ENCODE measurements at regions not wholly inside any gene's neighbourhood (a gene's known extent, or its start where the extent isn't known, plus 50 kb on each side); places are given as distances from the start of the nearest gene placed in this dataset.
A peak's percentile ranks its signal among the peaks of the same experiment; 100 is the strongest.

DNA sequence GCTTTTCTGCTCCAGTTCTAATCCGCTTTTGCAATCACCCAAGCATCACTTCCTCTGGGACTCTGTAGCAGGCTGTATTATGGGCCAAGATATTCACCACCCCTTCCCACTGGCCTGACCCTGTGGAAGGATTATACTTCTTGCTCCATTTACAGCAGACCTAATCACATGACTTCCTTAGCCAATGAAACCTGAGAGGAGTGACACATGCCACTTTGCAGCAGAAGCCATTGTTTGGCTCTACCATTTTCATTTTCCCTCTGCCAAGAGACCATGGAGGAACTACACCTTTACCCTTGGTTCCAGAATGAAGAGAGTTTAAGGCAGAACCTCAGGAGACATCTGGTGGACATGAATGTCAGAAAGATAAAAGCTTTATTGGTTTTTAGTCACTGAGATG lies 134.9 kb upstream of the HSD17B12 start:
- DNase-seq (ENCODE audit: low spot score) = no peak

DNA sequence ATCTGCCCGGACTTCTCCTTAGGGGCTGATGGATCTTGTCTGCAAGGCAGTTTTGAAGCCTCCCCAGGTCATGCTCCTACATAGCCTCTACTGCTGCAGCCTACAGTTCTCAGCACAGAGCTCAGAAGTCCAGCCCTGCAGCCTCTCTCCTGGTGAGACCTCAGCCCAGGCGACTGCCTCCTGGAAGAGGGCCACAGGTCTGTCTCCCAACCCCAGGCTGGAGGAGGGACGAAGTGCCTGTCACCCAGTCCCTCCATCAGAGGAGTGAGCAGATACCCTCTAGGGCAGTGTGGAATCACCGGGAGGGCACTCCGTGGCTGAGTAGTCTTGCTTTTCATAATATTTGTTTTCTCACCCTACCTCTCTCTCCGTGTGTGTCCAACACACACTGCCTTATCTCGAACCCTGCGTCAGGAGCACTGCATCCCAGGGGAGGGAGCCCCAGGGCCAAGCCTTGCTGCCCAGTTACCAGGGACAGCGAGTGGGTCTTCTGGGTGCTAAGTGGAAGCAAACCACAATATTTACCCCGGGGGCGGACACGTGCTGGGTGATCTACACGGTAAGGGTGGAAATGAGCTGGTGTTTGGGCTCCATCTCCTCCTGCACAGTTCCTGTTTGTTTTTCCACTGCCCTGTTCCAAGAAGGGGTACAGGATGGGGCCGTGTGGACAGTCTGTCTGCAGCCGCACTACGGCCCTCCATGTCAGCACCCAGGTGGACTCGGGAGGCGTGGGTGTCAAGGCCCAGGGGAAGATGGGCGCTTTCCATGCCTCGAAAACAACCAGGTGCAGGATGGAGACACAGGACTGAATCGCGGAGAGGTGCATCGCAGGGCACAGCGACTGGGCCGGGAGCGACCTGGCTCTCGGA lies 133.7 kb upstream of the HSD17B12 start:
- DNase-seq (ENCODE audit: low spot score) = no peak

DNA sequence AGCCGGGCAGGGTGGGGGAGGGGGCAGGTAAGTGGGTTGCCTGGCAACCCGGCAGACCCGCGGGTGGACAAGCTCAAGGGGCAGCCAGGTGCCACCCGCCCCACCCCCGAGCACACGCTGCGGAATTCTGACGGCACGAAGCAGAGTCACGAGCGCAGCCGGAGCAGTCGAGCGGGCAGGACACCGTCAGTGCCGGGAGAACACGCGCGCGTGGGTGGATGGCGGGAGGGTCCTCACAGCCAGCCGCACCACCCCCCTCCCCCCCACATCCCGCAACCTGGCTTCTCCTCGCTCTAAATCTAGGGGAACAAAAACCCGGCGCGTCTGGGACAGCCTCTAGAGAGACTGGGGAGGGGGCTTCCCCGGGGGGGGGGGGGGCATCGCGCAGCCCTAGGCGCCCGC lies 133.1 kb upstream of the HSD17B12 start:
- no peak for DNase-seq (ENCODE audit: low spot score)

DNA sequence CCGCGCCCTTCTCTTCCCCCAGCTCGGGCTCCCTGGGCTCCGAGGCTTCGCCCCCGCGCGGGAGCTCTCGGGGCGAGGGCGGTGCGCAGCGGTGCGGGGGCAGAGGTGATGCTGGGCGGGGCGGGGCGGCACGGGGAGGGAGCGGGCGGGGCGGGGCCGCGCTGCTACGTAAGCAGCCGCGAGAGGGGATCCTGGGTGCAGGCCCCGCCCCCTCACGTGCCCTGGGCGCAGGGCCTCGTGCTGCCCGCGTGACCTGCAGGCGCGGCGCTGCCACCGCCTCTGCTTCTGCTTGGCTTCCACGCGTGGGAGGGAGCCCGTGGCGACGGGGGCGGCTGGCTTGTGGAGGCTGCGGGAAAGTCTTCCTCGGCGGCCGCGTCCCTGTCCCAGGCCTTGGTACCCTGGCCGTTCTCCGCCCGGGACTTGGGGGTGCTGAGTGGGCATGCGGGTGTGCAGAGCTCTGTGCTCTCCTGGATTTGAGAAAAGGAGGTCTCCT lies 132.6 kb upstream of the HSD17B12 start:
- no peak for DNase-seq (ENCODE audit: low spot score)

DNA sequence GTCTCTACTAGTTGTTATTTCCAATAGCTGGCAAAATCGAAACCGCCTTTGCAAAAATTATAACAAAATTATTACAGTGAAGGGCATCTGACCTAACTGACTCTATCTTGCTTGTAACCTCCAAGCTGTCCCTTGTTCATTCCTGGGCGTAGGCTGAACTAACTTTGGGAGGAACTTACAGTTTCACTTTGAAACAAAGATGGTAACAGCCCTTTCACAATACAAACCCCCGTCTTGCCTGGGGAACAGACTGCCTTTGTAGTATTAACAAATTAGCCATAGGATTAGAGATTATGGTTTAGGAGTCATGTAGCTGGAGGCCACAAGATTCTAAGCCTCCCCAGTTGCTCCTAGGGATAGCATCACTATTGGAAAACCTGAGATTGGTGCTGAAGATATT lies 131.6 kb upstream of the HSD17B12 start:
- DNase-seq (ENCODE audit: low spot score) = no peak

DNA sequence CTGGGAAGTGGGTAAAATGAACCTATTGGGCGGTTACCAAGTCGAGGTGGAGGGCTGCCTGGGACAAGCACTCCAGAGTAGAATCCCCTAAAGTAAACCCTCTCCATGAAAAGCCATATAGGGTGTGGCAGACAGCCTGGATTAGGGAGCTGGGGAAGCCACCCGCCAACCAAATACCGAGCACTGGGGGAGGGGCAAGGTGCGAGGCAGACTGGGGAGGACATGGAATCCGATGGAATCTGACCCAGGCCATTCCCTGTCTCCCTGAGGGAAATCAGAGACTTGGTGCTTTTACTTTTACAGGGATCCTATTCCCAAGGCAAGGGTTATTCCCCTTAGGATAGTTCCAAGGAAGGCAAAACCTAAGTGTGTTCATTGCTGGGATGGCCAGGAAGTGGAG lies 130.9 kb upstream of the HSD17B12 start:
- no peak for DNase-seq (ENCODE audit: low spot score)

DNA sequence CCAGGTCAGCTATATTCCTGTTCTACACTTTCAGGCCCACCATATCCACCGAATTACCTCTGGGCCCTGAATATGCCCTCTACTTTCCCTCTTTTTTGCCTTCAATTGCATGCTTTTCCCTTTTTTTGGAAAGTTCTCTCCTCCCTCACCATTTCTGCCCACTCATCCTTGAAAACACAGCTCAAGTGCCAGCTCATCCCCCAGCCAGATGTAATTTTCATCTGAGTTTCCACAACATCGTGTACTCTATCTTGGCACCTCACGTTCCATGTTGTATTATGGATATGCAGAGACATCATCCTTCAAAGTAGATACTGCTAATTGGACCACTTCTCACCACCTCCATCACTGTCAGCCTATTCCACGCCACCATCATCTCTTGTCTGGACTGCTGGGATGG lies 129.8 kb upstream of the HSD17B12 start:
- DNase-seq (ENCODE audit: low spot score) = no peak

DNA sequence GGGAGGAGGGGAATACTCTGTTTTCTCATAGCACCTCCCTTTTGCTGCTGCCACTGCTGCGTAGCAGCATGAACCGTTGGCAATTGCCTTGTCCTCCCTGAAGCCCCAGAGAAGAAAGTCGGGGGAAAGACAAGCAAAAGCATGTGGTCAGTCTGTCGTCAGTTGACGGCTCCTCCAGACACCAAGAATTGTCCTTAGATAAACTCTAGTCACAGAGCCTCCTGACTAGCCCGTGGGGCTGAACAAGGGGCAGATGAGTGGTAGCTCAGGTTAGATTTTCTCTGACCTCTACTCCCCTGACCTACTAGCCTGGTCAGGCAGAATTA lies 126.4 kb upstream of the HSD17B12 start:
- DNase-seq (ENCODE audit: low spot score) = no peak

DNA sequence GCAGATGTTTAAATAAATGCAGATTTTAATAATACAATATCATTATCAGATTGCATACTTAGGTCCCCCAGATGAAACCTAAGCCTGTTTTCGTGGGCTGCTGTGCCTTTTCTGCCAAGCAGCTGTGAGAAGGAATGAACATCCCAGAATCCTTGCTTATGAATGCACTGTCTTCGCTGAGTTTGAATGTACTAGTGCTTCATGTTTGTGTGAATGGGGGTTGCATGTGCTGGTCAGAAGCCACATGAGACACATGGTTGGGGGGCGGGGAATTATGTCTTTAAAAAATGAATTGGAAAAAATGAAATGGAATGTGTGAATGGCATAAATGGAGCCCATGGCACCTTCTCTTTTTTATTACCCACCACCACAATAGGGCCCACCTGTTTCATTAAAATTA lies 125.4 kb upstream of the HSD17B12 start:
- no peak for DNase-seq (ENCODE audit: low spot score)

DNA sequence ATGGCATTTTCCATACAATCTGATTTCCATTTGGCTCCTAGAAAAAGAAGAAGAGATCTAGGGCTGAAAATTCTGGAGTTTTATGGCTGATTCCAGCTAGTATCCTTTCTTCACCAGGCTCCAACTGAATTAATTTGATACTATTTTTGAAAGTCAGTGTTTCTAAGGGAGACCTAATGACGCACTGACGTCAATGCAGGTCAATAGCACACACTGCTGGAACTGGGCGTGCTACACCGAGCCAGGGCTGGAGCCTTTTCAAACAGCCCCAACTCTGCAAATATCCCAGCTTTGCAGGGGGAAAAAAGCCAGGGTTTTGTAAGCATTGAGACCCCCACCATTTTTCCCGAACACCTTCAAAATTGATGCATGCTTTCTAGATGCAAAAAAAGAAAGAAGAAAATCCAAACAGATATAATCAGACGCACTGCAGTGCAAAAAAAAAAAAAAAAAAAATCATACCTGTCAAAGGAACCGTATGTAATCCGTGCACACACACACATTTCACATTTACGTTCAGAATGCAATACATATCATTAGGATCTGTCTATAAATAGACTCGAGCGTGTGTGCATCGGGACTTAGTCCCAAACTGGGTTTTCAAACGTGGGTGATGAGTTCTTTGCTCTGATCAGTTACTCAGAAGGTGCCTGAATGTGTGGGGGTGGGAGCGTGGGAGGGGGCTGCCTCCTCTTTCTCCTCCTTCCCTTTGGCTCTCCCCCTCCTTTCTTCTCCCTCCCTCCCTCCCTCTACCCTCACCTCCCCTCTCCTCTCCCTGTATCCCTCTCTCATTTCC lies 124.5 kb upstream of the HSD17B12 start:
- DNase-seq (ENCODE audit: low spot score) = no peak

DNA sequence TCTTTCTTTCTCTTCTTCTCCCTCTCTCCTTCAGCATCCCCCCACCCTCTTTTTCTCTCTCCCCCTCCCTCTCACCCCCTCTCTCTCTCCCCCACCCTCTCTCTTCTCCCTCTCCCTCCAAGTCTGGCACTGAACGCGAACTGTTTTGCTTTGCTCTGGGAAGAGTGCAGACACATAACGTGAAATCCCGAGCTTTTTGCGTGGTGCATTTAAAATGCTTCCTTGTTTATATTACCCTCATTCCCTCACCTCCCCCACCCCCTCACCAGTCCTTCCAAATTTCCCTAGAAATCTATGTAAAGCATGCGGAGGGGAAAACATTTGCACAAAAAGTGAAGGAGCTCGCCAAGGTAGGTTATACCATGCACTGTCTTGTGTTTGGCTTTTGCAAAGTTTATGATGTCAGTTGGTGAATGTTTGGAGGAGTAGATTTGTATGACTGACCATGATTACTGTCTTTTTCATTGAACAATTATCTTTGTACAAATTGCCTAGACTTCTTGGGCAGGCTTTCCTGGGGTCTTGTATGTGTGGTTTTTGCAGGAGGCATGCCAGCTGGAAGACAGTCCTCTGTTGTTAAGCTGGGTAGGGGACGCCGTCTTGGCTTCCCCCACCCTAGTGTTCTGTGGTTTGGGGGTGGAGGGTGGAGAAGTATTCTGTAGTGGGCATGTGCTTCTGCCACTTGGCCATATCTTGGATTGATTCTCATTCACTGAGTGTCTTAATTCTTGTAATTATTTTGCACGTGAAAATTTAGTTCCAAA lies 123.7 kb upstream of the HSD17B12 start:
- DNase-seq (ENCODE audit: low spot score) = no peak

DNA sequence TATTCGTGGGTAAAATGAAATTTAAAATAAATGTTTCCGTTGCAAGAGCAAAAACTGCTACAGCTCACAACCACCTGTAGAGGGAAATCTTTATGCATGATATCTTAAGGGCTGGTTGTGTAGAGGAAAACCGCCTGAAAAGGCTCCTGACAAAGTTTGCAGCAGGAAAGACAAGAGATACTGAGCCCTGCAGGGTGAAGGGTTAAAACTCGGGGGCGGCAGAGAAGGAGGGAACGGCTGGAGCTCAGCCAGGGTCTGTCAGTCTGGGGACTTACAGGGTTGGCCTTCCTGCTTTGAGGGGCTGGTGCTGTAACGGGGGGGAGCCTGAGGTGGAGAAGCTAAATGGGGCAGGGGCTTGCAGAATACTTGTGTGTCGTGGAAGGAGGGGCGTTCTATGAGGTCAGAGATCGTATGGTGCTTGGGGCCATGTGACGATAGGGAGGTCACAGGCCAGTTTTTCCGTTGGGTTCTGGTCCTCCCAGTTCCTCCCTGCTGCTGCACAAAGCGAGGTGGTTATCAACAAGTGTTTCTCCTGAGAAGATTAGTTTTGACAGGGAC lies 122.9 kb upstream of the HSD17B12 start:
- DNase-seq (ENCODE audit: low spot score) = no peak

DNA sequence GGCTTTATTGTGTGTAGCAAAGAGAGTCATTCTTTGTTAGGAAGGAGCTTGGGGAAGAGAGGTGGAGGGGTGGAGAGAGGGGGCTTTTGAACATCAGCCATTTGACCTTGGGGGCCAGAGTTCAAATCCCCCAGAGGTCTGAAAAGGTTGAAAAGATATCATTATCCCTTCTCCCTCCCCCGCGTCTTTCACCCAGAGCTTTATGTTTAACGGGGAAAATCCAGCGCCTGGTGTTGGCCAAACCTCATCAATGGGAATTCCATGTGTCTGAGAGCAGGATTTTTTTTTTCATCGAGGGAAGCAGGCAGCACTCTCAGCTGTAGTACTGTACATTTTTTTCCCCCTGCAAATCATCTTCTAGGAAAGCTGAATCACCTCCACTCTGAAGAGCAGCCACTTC lies 122.4 kb upstream of the HSD17B12 start:
- DNase-seq (ENCODE audit: low spot score) = no peak

DNA sequence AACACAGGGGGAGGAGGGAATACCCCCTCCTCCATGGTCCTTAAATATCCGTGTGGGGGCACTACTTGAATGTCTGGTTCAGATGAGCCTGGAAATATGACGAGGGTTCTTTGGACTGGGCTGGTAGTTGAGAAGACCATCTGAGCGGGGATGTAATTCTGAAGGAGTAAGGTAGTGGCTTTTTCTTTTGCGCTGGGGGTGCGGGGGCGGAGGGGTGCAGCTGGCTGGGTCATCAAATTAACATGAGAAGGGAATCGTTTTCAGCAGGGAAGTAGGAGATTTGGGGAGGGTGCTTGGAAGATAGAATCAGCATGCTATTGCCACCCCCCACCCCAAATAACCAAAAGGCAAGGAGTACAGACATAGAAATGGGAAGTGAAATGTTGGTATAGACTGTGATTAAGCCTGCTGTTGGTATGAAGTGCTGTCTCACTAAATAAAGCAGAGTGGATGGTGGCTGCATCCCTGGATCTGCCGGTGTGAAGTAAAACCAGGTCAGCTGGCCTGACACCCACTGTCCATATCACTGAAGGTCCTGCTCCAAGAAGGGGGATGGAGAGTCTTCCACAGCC lies 121.9 kb upstream of the HSD17B12 start:
- DNase-seq (ENCODE audit: low spot score) = no peak

DNA sequence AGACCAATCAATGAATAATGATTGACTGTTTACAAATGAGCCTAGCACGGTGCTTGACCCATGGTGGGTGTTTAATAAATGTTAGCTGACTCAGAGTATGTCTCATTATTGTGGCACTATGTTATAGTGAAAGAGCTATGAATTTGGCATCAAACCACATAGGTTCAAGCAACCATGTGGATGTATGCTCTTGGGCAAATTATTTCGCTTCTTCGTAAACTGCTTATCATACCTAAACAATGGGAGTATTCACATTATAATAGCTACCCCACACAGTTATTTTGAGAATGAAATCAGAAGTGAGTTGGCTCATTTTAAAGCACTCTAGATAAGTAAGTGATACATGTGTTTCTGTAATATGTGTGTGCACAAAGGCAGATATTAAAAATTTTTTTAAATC lies 118.7 kb upstream of the HSD17B12 start:
- no peak for DNase-seq (ENCODE audit: low spot score)

DNA sequence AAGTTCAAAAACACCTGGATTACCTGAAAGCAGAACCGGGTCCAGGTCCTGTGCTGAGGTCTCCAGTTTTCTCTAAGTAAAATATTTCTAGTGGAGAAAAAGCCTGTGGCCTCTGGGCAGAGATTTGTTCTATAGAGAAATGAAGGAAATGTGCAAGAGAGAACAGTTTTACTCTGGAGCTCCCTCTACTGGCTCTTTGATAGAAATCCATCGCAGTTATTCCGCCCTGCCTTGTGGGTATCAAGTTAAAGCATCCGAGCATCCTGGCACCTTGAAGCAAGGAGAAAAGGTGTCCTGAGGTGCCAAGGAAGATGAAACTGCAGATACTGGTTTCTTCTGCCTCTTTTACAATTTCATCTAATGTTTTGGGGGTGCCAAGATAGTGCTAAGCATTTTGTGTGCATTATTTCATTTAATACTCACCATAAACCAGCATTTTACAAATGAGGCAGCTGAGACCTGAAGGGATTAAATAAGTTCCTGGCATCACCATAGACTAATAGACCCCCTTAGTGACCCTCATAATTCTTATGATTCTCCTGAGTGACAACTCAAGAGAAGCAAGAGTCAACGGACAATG lies 113.1 kb upstream of the HSD17B12 start:
- peak; percentile 11 for DNase-seq (ENCODE audit: low spot score)

DNA sequence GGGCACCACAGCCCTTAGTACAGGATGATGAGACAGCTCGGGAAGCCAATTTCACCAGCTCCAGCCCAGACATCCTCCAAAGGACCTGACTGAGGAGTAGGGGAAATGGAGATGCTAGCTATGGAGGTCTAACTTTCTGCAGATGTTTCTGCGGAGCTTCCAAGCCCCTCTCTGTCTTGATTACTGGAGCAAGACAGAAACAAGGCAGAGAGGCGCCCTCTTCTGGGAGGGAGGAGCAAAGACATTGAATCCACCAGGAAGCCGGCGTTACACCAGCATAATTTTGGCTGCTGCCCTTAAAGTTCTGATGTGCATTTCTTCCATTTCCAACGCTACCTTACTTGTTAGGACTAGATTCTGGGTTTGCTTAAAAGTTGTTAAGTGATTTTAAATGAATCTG lies 107.3 kb upstream of the HSD17B12 start:
- DNase-seq (ENCODE audit: low spot score) = no peak

DNA sequence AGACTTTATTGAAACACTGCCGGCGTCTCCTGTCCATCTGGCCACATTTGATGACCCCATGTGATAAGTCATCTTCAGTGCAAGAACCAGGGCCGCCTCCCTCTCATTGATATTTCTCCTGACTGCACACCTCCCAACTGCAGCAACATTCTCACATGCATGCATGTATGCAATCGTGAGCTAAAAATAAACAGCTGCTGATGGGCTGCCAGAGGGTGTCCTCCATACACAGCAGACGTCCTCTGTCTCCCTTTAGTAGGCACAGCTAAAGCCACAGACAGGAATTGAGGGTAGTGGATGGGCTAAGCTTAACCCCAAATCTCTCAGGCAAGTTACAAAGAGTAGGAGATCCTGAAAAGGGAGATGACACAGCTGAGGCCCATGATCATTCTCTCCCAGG lies 106.7 kb upstream of the HSD17B12 start:
- DNase-seq (ENCODE audit: low spot score) = no peak

DNA sequence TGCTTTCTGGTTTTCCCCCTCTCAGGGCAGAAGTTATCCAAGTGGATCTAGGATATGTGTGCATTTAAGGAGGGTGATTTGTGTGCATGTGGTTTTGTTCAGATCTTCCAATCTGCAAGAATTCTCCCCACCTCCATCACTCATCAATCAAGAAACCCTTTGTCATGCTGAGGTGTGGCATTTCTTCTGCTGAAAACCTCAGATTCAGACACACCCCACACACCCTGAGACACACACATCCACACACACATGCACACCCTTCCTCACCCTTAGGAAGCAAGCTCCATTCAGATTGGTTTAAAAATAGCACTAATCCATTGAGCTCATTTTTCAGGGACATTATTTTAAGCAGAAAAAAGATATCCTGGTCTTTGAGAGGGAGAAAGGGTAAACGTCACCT lies 106.1 kb upstream of the HSD17B12 start:
- no peak for DNase-seq (ENCODE audit: low spot score)

DNA sequence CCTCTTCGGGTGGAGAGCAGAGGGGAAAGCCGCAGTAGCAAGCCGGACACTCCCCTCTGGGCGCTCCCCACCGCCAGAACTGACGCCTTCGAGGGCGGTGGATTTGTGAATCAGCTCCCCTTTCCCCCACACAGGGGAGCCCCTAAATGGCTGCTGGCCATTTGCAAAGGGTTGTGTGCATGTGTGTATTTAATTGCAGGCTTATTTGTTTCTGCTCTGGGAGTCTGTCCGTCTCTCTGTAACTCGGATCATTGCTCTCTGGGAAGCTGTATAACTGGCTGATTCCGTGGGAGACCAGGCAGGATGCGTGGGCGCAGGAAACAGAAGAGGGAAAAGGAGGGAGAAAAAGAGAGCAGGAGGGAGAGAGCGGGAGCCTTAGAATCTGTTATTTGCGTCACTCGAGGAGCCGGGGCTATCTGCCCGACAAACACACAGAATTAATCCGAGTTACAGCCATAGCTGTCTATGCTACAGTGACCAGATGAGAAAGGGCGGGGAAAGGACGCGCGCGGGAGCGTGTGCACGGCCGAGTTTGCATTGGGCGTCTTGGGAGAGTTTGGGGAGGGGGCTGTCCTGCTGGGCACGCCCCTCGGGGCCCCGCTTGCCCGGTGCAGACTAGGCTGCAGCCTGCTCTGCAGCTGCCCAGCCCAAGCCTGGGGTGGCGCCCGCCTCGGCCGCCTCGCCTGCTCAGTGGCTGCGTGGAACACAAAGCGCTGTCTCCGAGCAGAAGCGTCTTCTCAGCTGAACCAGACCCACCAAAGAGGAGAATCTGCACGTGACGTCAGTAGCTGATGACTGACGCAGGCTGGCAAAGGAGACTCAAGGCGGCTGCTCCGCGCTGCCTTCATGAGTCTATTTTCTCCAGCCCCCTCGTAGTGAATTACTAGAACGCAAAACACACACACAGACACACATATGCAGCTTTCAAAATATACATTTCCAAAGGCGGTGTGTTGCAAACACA lies 105.3 kb upstream of the HSD17B12 start:
- no peak for DNase-seq (ENCODE audit: low spot score)
